NCI-H2081 (cell line): ENCODE measurements at regions not wholly inside any gene's neighbourhood (a gene's known extent, or its start where the extent isn't known, plus 50 kb on each side); places are given as distances from the start of the nearest gene placed in this dataset.
"Not testable (repeated sequence)": the region's sequence is repeated elsewhere in the genome, so short reads cannot be mapped to it uniquely, and the experiment has no call there.

Source experiments
- DNase-seq, 2 experiments: peaks; one replicate each; lab custom pipeline; 2025; lab: John Stamatoyannopoulos, UW

- DNase-seq, result not testable (repeated sequence)
Observed at GRCh38 chr11:100409267-100409666, 277.8 kb upstream of the ARHGAP42 start.

DNA sequence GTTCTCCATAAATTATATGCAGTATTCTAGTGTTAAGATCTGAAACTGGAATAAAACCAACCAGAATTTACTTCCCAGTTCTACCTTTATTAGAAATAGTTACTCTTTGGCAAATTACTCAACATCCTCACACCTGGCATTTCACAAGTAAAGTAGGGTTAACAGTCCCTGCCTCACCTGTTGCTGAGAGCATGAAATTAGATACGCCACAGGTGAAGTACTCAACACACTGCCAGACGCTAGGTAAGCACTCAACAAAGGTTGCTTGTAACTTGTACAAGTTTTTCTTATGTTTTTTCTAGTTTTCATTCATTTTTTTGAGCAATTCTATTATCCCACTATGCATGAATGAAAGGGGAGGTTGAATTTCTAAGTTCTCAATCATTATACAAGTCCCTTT is 267.6 kb upstream of the ARHGAP42 start:
- no peak for DNase-seq

GRCh38 chr11:100434821-100435641 is 252.1 kb upstream of the ARHGAP42 start:
- peak in 1 of 2 experiments; percentile 2 for DNase-seq

DNA sequence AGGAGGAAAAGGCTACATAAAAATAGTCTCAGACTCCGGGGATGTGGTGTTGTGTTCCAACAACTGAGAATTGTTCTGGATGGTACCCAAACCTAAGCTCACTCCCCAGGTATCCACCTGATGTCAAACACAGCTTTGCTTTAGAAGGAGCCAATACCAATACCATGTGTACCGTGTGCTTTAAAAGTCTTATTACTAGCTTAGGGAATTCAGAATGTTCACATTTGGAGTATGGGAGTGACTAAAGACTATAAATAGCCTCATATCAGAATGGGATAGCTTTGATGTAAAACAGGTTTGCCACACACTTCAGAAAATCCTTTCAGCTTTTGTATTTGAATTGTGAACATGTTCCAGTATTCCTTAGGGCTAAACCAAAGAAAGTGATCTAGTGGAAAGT is 248.7 kb upstream of the ARHGAP42 start:
- no peak for DNase-seq

DNA sequence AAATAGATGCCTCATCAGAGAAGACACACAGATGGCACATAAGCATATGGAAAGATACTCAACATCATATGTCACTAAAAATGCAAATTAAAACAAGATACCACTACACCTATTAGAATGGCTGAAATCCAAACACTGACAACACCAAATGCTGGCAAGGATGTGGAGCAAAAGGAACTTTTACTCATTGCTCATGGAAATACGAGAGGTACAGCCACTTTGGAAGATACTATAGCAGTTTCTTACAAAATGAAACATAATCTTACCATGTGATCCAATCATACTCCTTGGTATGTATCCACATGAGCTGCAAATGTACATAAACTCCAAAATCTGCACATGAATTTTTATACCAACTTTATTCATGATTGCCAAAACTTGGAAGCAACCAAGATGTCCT is 246.0 kb upstream of the ARHGAP42 start:
- no peak for DNase-seq

- no peak for DNase-seq
Observed at GRCh38 chr11:100442017-100442416, 245.1 kb upstream of the ARHGAP42 start.

DNA sequence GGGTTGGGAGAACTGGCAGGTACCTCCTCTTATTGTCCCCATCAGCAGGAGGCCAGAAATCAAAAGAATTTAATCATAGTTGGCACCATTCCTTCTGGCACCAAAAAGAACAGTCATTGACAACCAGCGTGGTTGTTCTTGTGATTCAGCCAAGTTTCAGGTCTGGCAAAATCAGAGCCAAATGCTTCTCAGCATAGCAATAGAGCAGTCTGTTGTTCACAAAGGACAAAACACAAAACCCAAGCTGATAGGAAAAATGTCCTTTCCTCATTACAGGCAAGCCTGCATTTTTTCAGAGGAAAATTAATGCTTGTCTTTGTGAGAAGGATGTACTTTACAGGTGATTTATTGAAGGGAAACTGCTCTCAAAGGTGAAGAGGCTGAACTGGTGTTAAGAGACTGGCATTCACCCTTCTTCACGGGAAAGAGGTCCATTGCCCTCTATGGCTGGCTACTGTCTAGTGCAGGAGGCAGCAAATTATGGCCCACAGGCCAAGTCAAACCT is 241.8 kb upstream of the ARHGAP42 start:
- DNase-seq, result peak; percentile 84 to 94

DNA sequence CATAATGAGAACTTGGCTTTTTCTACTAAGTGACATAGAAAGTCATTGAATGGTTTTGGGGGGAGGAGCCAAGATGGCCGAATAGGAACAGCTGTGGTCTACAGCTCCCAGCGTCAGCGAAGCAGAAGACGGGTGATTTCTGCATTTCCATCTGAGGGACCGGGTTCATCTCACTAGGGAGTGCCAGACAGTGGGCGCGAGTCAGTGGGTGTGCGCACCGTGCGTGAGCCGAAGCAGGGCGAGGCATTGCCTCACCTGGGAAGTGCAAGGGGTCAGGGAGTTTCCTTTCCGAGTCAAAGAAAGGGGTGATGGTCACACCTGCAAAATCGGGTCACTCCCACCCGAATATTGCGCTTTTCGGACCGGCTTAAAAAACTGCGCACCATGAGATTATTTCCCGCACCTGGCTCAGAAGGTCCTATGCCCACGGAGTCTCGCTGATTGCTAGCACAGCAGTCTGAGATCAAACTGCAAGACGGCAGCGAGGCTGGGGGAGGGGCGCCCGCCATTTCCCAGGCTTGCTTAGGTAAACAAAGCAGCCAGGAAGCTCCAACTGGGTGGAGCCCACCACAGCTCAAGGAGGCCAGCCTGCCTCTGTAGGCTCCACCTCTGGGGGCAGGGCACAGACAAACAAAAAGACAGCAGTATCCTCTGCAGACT is 235.2 kb upstream of the ARHGAP42 start:
- not testable (repeated sequence) for DNase-seq

- peak in 1 of 2 experiments; percentile 19 for DNase-seq
Observed at GRCh38 chr11:100459811-100460210, 227.3 kb upstream of the ARHGAP42 start.

- DNase-seq, result no peak
Observed at GRCh38 chr11:100460426-100460825, 226.7 kb upstream of the ARHGAP42 start.

GRCh38 chr11:100467821-100468508 is 219.1 kb upstream of the ARHGAP42 start:
- DNase-seq, result no peak

- no peak for DNase-seq
Observed at GRCh38 chr11:100469835-100470234, 217.3 kb upstream of the ARHGAP42 start.

DNA sequence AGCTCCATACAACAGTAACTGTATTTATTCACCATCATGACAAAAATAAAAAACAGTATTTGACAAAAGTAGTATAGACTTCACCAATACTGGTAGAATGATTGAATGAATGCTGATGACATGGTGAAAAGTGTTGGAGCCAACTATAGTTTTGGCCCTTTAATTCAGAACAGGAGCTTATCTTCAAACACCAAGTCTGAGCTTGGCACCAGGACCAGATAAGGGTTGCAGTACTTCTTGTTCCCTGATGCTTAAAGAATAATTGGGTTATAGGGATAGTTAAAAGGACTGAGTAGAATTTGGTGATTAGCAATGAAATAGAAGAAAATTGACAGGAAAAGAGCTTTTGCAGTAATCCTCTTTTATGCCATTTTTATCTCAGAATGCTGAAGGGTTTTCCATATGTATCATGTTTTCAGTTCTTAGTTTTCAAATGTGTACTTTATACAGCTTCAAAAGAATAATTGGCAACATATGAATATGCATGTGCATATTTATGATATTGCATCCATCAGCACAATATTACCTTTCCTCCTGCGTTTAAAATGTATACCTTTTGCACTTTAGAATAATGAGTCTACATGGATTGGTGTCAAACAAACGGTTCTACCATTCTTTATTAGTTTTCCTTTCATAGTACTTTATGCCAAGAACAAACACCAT is 214.2 kb upstream of the ARHGAP42 start:
- no peak for DNase-seq

DNA sequence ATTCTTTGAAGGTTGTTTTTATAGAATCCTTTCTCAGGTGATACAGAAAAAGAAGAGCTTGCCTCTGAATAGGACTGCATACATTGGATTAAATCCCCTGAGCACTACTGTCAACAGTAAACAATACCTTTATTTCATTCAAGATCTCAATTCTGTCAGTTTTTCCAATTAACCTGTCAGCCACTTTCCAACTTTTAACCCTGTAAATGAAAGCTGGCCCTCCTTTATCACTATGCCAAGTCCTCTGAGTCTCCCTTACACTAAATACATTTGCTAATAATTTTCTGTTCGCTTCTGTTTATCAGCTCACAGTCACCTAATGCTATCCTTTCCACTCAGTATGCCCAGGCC is 213.7 kb upstream of the ARHGAP42 start:
- DNase-seq, result no peak

- no peak for DNase-seq
Observed at GRCh38 chr11:100484948-100485347, 202.1 kb upstream of the ARHGAP42 start.

DNA sequence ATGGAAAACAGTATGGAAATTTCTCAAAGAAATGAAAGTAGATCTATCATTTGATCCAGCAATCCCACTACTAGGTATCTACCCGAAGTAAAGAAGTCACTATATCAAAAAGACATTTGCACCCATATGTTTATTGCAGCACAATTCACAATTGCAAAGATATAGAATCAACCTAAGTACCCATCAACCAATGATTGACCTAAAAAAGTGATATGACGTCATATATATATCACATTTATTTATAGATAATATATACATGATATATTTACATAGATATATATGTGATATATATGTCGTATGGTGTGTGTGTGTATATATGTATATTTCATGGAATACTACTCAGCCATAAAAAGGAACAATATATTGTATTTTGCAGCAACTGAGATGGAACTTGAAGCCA is 188.3 kb upstream of the ARHGAP42 start:
- DNase-seq, result no peak

GRCh38 chr11:100501450-100501849 is 185.6 kb upstream of the ARHGAP42 start:
- DNase-seq, result no peak

DNA sequence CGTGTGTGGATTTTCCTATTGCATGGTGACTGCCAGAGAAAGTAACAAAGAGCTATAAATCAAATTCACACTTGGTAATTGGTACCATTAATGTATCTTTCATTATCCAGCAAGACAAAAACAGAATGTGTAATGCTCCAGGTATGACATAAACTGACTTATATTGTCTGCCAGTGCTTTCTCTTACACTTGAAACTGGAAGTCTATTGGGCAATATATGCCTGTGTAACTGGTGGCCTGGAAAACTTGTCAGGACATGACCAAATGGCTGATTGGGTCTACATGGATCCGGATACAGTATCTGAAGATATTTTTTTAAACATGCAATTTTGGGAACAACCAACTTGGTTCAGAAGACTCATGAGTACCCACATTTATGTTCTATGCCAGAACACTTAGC is 174.6 kb upstream of the ARHGAP42 start:
- DNase-seq, result no peak

- no peak for DNase-seq
Observed at GRCh38 chr11:100515087-100515486, 172.0 kb upstream of the ARHGAP42 start.

DNA sequence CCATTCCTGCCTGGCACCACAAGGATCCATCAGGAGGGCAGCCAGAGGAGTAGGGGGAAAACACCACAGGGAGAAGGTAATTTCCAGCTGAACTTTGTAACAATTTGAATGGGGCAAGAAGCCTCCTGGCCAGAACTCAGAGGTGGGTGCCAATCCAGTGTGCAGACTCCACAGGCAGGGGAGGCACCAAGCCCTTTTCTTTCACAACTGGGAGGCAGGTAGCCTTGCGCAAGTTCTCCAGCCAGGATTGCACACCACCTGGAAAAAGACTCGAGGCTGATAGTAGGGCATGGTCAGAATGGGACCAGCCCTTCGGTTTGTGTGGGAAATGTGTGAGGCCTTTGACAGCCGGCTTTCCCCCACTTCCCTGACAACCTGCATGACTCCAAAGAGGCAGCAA is 161.9 kb upstream of the ARHGAP42 start:
- no peak for DNase-seq

GRCh38 chr11:100525635-100526034 is 161.5 kb upstream of the ARHGAP42 start:
- DNase-seq, result no peak

- no peak for DNase-seq
Observed at GRCh38 chr11:100528872-100529416, 158.1 kb upstream of the ARHGAP42 start.
